Cardiac fibroblast (primary cell): ENCODE measurements at regions not wholly inside any gene's neighbourhood (a gene's known extent, or its start where the extent isn't known, plus 50 kb on each side); places are given as distances from the start of the nearest gene placed in this dataset.
A peak's percentile ranks its signal among the peaks of the same experiment; 100 is the strongest.

Experiments used
- DNase-seq, 2 donors: peaks; one replicate each; pipeline versions ENCODE4 v3.0.0 to v3.0.0-alpha.2; 2010; ENCODE audit warnings: low read depth in 2 of 2
- H3K4me3 ChIP-seq, 2 donors: replicated peaks in 1 of 2; 1 replicate in 1 of 2; 2 replicates in 1 of 2; pipeline ENCODE4 v1.5.1; 2011; ENCODE audit warnings: low read depth in 2 of 2, low read length in 2 of 2, mild to moderate bottlenecking in 2 of 2, moderate library complexity in 1 of 2
- TF ChIP-seq, protein P1 (sequence below): IDR thresholded peaks from one replicate; pipeline ENCODE4 v1.5.1; 2011; ENCODE audit warnings: low read depth, mild to moderate bottlenecking, low read length, inconsistent platforms

DNA sequence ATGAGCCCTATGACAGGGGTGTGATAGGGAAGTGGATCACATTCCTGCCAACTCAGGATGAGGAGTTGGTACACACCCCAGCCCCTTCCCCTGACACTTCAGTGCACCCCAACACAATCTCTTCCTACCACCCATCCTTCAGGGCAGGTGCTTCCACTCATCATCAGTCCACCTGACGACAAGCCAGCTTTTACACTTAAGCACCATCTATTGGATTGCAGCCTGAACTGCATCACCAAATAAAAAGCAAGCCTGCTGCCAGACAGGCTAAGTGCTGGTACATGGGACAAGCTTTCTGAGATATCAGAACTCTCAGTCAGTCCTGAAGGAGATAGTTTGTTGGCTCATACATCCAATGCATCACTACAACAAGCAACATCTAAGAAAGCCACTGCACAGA lies 69.0 kb upstream of the TMEM200A start:
- H3K4me3 ChIP-seq, result no peak overlapping the region
- DNase-seq, result no peak
- TF ChIP-seq, protein P1, sequence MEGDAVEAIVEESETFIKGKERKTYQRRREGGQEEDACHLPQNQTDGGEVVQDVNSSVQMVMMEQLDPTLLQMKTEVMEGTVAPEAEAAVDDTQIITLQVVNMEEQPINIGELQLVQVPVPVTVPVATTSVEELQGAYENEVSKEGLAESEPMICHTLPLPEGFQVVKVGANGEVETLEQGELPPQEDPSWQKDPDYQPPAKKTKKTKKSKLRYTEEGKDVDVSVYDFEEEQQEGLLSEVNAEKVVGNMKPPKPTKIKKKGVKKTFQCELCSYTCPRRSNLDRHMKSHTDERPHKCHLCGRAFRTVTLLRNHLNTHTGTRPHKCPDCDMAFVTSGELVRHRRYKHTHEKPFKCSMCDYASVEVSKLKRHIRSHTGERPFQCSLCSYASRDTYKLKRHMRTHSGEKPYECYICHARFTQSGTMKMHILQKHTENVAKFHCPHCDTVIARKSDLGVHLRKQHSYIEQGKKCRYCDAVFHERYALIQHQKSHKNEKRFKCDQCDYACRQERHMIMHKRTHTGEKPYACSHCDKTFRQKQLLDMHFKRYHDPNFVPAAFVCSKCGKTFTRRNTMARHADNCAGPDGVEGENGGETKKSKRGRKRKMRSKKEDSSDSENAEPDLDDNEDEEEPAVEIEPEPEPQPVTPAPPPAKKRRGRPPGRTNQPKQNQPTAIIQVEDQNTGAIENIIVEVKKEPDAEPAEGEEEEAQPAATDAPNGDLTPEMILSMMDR, result peak; percentile 5

GRCh38 chr6:130293800-130294199 lies 71.0 kb upstream of the SAMD3 start:
- DNase-seq, result peak; percentile 66 to 78
- no peak overlapping the region for H3K4me3 ChIP-seq
- TF ChIP-seq, protein P1, result peak; percentile 75

DNA sequence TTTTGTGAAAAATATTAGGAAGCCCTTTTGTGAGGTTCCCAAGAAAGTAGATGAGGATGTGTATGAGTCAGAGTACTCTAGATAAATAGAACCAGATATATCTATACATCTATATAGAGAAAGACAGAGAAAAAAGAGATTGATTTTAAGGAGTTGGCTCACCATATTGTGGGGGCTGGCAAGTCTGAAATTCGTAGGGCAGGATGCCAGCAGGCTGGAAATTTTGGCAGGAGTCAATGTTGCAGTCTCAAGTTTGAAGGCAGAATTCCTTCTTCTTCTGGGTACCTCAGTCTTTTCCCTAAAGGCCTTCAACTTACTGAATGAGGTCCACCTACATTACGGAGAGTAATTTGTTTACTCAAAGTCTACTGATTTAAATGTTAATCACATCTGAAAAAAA lies 65.3 kb upstream of the SAMD3 start:
- no peak overlapping the region for H3K4me3 ChIP-seq
- TF ChIP-seq, protein P1, result no peak
- peak in 1 of 2 donors; percentile 20 for DNase-seq

GRCh38 chr6:130282234-130282995 lies 59.7 kb upstream of the SAMD3 start:
- DNase-seq, result peak; percentile 35 to 52

DNA sequence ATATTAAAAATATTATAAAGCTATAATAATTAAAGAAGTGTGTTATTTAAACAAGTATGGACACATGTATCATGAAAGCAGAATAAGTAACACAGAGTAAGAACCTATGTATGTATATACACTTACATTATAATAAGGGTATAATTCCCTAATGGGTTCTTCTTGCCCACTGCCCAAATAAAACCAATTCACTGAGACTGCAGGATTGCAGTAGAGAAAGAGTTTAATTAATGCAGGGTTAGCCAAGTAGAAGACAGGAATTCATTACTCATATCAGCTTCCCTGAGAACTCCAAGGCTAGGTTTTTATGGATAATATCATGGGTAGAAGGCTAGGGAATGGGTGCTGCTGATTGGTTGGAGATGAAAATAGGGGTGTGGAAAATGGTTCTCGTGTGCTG lies 53.8 kb upstream of the SAMD3 start:
- TF ChIP-seq, protein P1, result no peak

More at GRCh38 chr6:130282234-130282995, 59.7 kb upstream of the SAMD3 start:
- TF ChIP-seq, protein P1, result peak; percentile 56
- no peak overlapping the region for H3K4me3 ChIP-seq

GRCh38 chr6:130274007-130274406 lies 51.3 kb upstream of the SAMD3 start:
- DNase-seq, result no peak

More for the DNA sequence above, 53.8 kb upstream of the SAMD3 start:
- no peak overlapping the region for H3K4me3 ChIP-seq
- DNase-seq, result no peak

More at GRCh38 chr6:130274007-130274406, 51.3 kb upstream of the SAMD3 start:
- TF ChIP-seq, protein P1, result no peak
- no peak overlapping the region for H3K4me3 ChIP-seq
